GM12878 (cell line): ENCODE measurements at regions not wholly inside any gene's neighbourhood (a gene's known extent, or its start where the extent isn't known, plus 50 kb on each side); places are given as distances from the start of the nearest gene placed in this dataset.

Source experiments
- ATF2 ChIP-seq: IDR thresholded peaks from 2 replicates; pipeline ENCODE4 v1.6.1; 2012; ENCODE audit warnings: low read length, inconsistent platforms
- CEBPB ChIP-seq, 2 experiments: fragments of 150-350 bp in 1 of 2; IDR thresholded peaks; 2 replicates each; pipeline ENCODE4 v1.6.1; 2012 to 2014; ENCODE audit warnings: low read depth in 2 of 2, low read length in 2 of 2, borderline replicate concordance in 1 of 2, inconsistent platforms in 1 of 2
- CHD2 ChIP-seq: IDR thresholded peaks from 2 replicates; pipeline ENCODE4 v1.6.1; 2011; ENCODE audit warnings: low read depth, low read length, improper control_type of control experiment, borderline replicate concordance
- CTCF ChIP-seq, 3 experiments: IDR thresholded peaks in 2 of 3; conservative IDR thresholded peaks in 1 of 3; 2 replicates each; pipeline ENCODE4 v1.5.1; 2011; ENCODE audit warnings: low read depth in 3 of 3, low read length in 3 of 3, mild to moderate bottlenecking in 3 of 3, control low read depth in 2 of 3, moderate library complexity in 2 of 3, inconsistent platforms in 1 of 3, mixed read lengths in 1 of 3; ENCODE audit not compliant: control insufficient read depth in 2 of 3, insufficient read depth in 1 of 3; ENCODE audit errors: extremely low read depth in 1 of 3
- HSF1 ChIP-seq: fragments of 150-350 bp; IDR thresholded peaks from 2 replicates; pipeline ENCODE4 v1.6.1; 2014; ENCODE audit warnings: mild to moderate bottlenecking, low read depth, low read length
- NFIC ChIP-seq: IDR thresholded peaks from 2 replicates; pipeline ENCODE4 v1.6.1; 2012; ENCODE audit warnings: low read depth, mild to moderate bottlenecking, inconsistent platforms, low read length, moderate library complexity
- POLR2AphosphoS5 ChIP-seq: IDR thresholded peaks from 2 replicates; pipeline ENCODE4 v1.6.1; 2011; ENCODE audit warnings: mild to moderate bottlenecking, low read length, inconsistent platforms
- RAD21 ChIP-seq: IDR thresholded peaks from 2 replicates; pipeline ENCODE4 v1.6.1; 2011; ENCODE audit warnings: mild to moderate bottlenecking, low read depth, low read length, moderate library complexity; ENCODE audit not compliant: insufficient read depth
- TBL1XR1 ChIP-seq: IDR thresholded peaks from 2 replicates; pipeline ENCODE4 v1.6.1; 2012; ENCODE audit warnings: low read depth, low read length, improper control_type of control experiment

- no peak for TF ChIP-seq HSF1
- TF ChIP-seq POLR2AphosphoS5: no peak
- TF ChIP-seq NFIC: no peak
- TF ChIP-seq CTCF (IDR thresholded peaks at IDR 0.05 in 2 of 3, conservative IDR thresholded peaks at IDR 0.05 in 1 of 3; ENCODE audit: control insufficient read depth in 2 of 3, extremely low read depth in 1 of 3, insufficient read depth in 1 of 3, low read depth in 3 of 3, low read length in 3 of 3): no peak
- no peak for TF ChIP-seq ATF2
- TF ChIP-seq TBL1XR1: no peak
- TF ChIP-seq CHD2: no peak
- no peak for TF ChIP-seq RAD21
- no peak for TF ChIP-seq CEBPB (IDR thresholded peaks at IDR 0.05; ENCODE audit: borderline replicate concordance in 1 of 2, low read depth in 2 of 2, low read length in 2 of 2)
Observed at GRCh38 chrX:65196758-65197360, 220.6 kb upstream of the ZC4H2 start.
